ENCODE measurements at regions not wholly inside any gene's neighbourhood (a gene's known extent, or its start where the extent isn't known, plus 50 kb on each side); places are given as distances from the start of the nearest gene placed in this dataset.

DNA sequence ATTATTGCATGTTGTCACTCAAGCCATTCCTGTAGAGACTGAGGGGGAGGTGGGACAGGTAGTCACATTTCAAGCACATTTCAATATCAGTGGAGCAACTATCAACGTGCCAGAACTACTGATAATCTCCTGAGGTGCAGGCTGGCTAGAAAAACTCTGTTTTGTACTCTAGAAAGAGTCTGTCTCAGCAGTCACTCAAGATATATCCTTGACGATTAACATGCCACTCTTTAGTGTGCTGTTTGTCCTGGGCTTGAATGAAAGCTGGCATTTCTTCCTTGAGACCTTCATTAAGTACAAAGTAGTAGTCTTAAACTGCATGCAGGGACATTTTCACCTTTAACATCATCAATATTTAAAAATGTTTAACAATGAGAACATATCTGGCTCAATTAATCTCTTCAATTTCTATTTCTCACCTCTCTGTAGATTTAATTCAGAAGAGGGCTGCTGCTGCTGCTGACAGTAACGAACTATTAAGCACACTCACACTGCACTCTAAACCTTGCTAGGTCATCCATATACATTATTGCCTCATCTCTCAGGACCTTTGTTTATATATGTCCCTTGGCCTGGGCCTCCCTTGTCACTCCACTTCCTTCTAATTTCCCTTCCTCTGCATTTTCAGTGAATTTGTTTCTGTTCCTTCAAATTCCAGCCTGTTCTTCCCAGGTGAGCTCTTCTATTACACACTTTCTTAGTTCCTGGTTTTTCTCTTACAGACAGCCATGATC is 412.0 kb downstream of the HAPSTR1 start:
- no peak for DNase-seq (ENCODE audit: low read depth in 3 of 3, low spot score in 1 of 3)

GRCh38 chr16:9508328-9508936 is 417.0 kb downstream of the HAPSTR1 start:
- no peak for DNase-seq (ENCODE audit: low read depth in 3 of 3, low spot score in 1 of 3)

- DNase-seq (ENCODE audit: low read depth in 3 of 3, low spot score in 1 of 3), result no peak
Measured at GRCh38 chr16:9509663-9510062, 418.2 kb downstream of the HAPSTR1 start.

DNA sequence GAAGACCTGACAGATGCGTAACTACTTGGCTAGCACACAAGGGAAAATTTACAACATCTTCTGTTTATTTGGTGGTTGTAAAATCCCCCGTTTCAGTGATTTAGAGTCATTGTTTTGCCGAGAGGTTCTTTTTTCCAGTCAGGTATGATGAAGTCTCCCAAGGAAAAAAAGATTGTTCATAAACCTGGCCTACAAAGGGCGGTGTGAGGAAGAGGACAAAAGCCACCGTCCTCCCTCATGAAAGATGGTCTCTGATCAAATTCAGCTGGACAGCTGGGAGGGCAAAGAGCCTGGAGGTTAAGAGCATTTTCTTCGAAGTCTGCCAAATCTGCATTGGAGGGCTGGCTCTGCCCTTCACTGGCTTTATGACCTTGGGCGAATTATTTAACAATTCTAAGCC is 419.9 kb downstream of the HAPSTR1 start:
- no peak for DNase-seq (ENCODE audit: low read depth in 3 of 3, low spot score in 1 of 3)

GRCh38 chr16:9516444-9516843 is 425.0 kb downstream of the HAPSTR1 start:
- DNase-seq (ENCODE audit: low read depth in 3 of 3, low spot score in 1 of 3), result no peak

GRCh38 chr16:9518051-9518450 is 426.6 kb downstream of the HAPSTR1 start:
- DNase-seq (ENCODE audit: low read depth in 3 of 3, low spot score in 1 of 3), result no peak

DNA sequence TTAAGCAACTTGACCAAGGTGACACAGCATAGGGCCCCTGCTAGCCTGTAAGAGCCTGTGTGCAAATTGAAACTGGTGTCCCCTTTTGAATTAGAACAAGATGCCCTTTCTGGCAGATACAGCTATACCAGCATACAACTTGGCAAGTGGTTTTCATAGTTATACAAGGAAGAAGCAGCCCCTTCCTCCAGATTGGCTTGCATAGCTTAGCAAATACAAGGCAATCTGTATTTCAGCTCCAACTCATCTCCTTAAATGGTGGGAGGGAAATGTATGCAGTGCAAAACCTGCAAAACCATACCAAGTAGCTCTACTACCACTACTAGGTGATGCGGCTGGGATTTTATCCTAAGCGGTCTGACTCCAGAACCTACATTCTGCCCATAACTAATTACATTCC is 427.1 kb downstream of the HAPSTR1 start:
- DNase-seq (ENCODE audit: low read depth in 3 of 3, low spot score in 1 of 3), result no peak

- no peak for DNase-seq (ENCODE audit: low read depth in 3 of 3, low spot score in 1 of 3)
Measured at GRCh38 chr16:9521749-9522370, 430.4 kb downstream of the HAPSTR1 start.

DNA sequence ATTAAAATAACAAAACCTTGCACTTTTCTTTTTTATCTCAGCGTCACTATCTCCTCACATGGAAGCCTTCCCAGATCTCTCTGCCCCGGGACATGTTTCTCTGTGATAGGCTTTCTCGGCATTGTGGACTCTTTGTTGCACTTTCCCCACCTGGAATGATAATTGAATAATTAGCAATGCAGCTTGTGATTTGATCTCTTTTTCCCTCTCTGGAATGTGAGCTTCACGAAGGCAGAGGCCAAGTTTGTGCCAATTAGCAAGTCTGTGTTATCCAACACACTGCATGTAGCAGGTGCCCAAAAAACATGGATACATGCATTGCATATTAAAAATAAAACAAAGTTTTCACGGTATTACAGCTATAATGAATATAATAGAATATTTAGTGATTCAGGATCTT is 431.2 kb downstream of the HAPSTR1 start:
- DNase-seq (ENCODE audit: low read depth in 3 of 3, low spot score in 1 of 3), result no peak

- DNase-seq (ENCODE audit: low read depth in 3 of 3, low spot score in 1 of 3), result no peak
Measured at GRCh38 chr16:9523994-9524393, 432.6 kb downstream of the HAPSTR1 start.

DNA sequence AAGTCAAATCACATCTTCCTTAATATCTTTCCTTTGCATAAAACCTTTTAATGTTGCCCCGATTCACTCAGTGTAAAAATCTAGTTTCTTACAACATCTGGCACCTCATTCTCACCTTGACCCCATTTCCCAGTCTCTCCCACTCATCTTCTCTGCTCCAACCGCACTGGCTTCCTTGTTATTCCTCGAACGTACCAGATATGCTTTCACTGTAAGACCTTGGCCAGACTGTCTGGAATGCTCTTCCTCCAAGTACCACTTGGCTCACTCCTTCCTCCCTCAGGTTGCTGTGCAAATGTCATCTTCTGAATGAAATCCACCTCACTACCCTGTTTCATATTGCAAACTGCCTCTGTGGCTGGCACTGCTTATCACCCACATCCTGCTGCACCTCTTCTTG is 433.6 kb downstream of the HAPSTR1 start:
- DNase-seq (ENCODE audit: low read depth in 3 of 3, low spot score in 1 of 3), result no peak

DNA sequence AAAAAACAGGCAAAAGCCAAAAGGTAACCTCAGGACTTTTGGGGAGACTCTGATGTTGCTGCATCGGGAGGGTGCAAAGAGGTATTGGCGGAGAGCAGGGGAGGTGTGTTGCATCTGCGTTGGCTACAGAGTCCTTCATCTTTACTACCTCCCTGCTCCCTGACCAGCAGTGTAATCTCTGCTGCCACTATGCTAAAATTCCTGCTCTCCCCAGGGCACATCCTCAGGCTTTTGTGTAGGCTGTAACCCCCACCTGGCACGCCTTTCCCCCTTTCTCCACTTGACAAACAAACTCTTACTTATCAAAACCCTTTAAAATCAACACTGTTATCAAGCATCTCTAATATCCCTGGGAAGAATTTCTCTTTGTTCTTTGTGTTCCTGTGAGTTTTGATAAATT is 435.3 kb downstream of the HAPSTR1 start:
- DNase-seq (ENCODE audit: low read depth in 3 of 3, low spot score in 1 of 3), result no peak

DNA sequence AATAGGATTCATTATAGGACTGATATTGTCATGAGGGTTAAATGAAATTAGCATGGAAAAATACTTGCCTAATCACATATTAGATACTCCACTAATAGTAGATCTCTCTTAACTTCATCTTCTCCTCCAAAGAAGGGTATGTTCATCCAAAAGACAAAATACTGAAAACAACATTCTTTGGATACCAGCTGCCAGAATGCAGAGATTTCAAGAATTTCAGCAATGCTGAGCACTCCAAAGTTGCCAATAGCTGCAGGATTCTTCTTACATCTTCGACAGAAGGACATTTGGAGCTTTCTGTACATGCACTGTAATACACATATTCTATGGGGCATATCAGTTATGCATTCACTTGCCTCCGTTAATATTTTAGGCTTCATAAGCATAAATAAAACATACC is 436.5 kb downstream of the HAPSTR1 start:
- DNase-seq (ENCODE audit: low read depth in 3 of 3, low spot score in 1 of 3), result no peak

- no peak for DNase-seq (ENCODE audit: low read depth in 3 of 3, low spot score in 1 of 3)
Measured at GRCh38 chr16:9528511-9529079, 437.2 kb downstream of the HAPSTR1 start.

DNA sequence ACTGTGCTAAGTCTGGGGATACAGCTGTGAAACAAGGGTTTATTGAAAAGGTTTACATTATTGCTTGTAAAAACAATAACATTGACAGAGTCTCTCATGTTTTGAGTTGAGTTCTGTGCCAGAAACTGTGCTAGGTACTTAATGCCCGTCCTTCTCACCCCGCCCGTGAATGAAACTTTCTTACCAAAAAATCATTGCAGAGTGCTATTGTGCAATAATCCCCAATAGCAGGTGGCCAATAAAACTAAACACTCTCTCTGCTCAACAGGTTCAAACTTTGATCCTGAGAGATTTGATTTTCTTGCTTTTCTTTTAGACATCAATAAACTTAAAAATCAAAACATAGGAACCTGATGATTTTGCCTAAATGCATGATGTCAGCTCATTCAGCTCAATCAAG is 441.6 kb downstream of the HAPSTR1 start:
- no peak for DNase-seq (ENCODE audit: low read depth in 3 of 3, low spot score in 1 of 3)

DNA sequence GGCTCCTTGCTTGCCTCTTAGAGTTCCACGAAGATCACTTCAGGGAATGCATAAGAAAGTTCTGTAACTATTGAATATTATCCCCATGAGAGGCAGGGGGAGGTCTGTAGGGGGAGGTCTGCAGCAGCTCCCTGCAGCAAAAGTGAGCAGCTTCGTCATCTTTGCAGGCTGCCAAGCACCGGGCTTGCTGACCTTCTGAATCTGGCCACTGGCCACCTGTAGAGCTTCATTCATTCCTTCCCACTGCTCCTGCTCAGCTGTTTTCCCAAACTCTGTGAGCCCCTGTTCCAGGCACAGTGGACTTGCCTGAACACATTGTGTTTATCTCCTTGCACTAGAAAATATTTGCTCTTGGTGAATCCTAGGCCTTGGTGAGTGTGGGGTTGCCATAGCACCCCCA is 443.3 kb downstream of the HAPSTR1 start:
- no peak for DNase-seq (ENCODE audit: low read depth in 3 of 3, low spot score in 1 of 3)

DNA sequence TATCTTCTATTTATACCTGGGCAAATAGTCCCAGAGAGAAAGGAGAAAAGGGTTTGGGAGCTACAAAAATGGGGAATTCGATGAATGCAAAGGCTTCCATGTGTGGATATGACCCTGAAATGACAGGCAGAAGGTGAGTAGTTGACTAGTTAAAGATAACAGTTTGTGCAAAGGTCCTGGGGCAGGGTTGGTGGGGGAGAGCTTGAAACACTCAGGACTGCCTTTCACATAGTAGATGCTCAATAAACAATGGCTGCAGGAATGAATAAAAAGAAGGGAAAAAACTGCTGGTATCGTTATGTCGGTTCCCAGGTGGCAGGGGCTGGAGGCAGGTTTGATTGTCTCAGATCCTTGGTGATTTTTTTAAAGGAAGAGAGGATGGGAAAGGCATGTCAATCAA is 445.5 kb downstream of the HAPSTR1 start:
- DNase-seq (ENCODE audit: low read depth in 3 of 3, low spot score in 1 of 3), result no peak

- DNase-seq (ENCODE audit: low read depth in 3 of 3, low spot score in 1 of 3), result no peak
Measured at GRCh38 chr16:9539346-9539745, 447.9 kb downstream of the HAPSTR1 start.

DNA sequence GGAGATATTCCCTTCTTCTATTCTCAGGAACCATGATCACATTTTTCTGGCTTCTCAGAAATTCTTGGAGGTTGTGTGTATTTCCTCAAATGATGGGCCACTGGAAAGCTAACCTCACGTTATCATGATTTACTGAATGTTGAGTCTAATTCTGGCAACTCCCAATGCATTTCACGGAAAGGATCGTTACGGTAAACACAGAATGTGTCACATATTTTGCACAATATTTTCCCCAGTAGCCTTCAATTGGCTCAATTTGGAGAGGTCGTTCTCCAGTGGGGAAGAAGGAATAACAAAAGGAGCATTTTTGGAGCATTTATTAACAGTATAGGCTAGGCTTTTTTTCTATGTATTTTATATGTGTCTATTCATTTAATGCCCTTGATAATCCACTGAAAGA is 450.3 kb downstream of the HAPSTR1 start:
- no peak for DNase-seq (ENCODE audit: low read depth in 3 of 3, low spot score in 1 of 3)

DNA sequence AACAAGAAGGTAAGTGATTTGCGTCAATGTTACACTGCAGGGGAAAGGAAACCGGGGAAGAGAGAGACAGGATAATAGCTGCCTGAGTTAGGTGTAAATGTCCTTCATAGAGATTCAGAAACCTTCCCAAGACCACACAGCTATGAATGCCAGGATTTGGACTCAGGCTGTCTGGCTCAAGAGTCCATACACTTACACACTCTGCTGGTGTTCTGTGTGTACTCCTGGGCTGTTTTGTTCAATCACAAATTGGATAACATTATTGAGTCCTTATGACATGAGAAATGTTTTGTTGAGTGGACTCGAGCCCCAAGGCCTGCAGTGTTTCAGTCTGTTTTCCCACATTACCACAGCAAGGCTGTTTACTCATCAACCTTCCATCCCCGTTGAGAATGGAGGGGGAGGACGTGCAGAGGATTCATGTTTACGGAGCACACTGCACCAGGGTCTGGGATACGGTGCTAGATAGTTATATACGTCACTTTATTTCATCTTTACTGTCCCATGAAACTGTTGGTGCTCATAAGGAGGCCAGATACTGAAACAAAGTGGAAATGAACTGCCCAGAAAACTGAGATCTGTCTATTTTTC is 450.8 kb downstream of the HAPSTR1 start:
- DNase-seq (ENCODE audit: low read depth in 3 of 3, low spot score in 1 of 3), result no peak

DNA sequence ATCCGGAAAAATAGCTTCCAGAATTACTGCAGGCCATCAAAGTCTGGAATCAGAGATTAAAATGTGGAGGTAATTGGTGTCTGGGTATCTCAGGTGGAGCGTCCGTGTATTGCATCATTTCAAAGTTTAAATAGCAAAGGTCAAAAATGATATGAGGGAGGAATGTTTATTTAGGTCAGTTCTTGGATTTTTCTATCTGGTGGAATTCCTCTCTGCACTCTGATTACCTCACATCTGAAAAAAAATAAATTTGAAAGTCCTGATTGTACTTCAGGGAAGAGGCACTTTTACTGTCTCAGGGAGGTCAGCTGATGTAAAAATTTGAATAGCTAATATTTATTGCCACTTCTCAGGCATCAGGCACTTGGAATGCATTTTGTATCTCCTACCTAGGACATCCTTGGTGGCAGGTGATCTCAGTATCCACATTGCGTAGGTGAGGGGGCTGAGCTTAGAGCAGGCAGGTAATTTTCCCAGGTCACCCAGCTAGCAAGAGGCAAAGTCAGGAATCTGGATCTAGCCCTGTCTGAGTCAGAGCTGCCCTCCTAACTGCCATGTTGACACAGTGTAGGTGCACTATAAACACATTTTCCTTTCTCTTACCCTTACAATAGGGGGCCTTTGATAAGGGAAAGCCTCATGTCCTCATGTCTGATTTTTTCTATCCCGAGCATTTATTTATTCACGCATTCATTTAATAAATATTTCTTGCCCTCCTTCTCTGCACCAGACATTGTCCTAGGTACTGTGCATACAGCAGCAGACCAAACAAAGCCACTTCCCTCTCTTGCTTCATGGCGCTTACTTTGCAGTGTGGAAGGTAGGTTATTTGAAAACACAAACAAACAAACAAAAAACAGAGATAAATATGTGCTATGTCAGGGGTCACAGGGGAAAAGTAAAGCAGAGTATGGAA is 454.3 kb downstream of the HAPSTR1 start:
- no peak for DNase-seq (ENCODE audit: low read depth in 3 of 3, low spot score in 1 of 3)

Data from stimulated activated CD4-positive, alpha-beta T cell treated with anti-CD3 and anti-CD28 coated beads, TNF-alpha, amount 100 ng/mL, for 1 hour (primary cell).